ENCODE measurements at regions not wholly inside any gene's neighbourhood (a gene's known extent, or its start where the extent isn't known, plus 50 kb on each side); places are given as distances from the start of the nearest gene placed in this dataset.
A peak's percentile ranks its signal among the peaks of the same experiment; 100 is the strongest.

DNA sequence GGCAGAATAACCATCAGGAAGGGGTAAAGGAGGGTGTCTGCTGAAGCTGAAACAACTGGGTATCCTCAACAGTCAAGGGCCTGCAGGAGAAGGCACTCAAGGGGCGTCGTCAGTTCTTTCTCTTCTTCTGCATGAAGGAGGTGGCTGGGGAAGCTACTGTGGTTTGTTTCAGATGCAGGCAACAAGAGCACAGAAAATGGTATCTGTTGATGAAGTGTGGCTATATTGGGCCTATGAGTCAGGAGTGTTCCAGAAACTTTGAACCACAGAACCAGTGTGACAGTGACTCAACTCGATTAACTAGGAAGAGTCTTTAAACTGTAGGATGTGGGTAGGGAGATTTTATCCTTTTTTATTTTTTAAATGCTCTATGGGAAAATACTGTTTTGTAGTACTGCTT lies 686.3 kb downstream of the FGF9 start:
- Mint-ChIP-seq H3K4me1 (no peaks in the 10 kb centered on the region), H3K27ac (no peak overlapping the region), H3K9me3 (peaks cover 9% of the 10 kb centered on the region), H3K4me3 (no peak overlapping the region), H3K27me3 (ENCODE audit: insufficient read depth, low read depth, poor library complexity) (no peaks in the 10 kb centered on the region), H3K36me3 (ENCODE audit: low read depth) (peaks cover 6% of the 10 kb centered on the region; the same call in 2 of the 3 replicates)
- Histone ChIP-seq H3K27me3 (ENCODE audit: insufficient read depth) (no peaks in the 10 kb centered on the region), H3K27ac (ENCODE audit: low read depth) (no peak overlapping the region), H3K4me1 (ENCODE audit: insufficient read depth) (no peaks in the 10 kb centered on the region), H3K4me3 (no peak overlapping the region), H3K36me3 (ENCODE audit: insufficient read depth) (no peaks in the 10 kb centered on the region), H4K20me1 (replicated peaks; ENCODE audit: insufficient read depth) (no peaks in the 10 kb centered on the region), H3K9me2 (ENCODE audit: insufficient read depth) (no peaks in the 10 kb centered on the region), H2AFZ (no peak overlapping the region), H3F3A (replicated peaks; ENCODE audit: low read depth) (no peaks in the 10 kb centered on the region), H3K79me2 (replicated peaks; ENCODE audit: insufficient read depth) (no peaks in the 10 kb centered on the region), H3K4me2 (no peak overlapping the region)
- no peak for TF ChIP-seq ZNF331 (CRISPR knock-in tag; IDR thresholded peaks at IDR 0.05; ENCODE audit: low read depth)
- DNase-seq (ENCODE audit: low spot score) (no peak), ATAC-seq (no peak)

GRCh38 chr13:22369090-22369489 lies 698.2 kb downstream of the FGF9 start:
- Mint-ChIP-seq H3K9me3 (peaks cover 54% of the 10 kb centered on the region), H3K36me3 (ENCODE audit: low read depth) (peaks cover 46% of the 10 kb centered on the region), H3K4me3 (no peak overlapping the region; the same call in 2 of the 3 replicates), H3K27ac (peak overlapping the region; percentile 5; the same call in 1 of the 2 replicates), H3K27me3 (ENCODE audit: insufficient read depth, low read depth, poor library complexity) (peaks cover 2% of the 10 kb centered on the region), H3K4me1 (peaks cover 24% of the 10 kb centered on the region)
- DNase-seq (ENCODE audit: low spot score) = no peak
- Histone ChIP-seq H3K27me3 (ENCODE audit: insufficient read depth) (no peaks in the 10 kb centered on the region), H4K20me1 (replicated peaks; ENCODE audit: insufficient read depth) (no peaks in the 10 kb centered on the region), H3K9me2 (ENCODE audit: insufficient read depth) (no peaks in the 10 kb centered on the region), H3K4me2 (peak overlapping the region; percentile 48), H3K4me1 (ENCODE audit: insufficient read depth) (peaks cover 24% of the 10 kb centered on the region), H3F3A (replicated peaks; ENCODE audit: low read depth) (no peaks in the 10 kb centered on the region), H2AFZ (no peak overlapping the region), H3K79me2 (replicated peaks; ENCODE audit: insufficient read depth) (no peaks in the 10 kb centered on the region), H3K4me3 (no peak overlapping the region), H3K36me3 (ENCODE audit: insufficient read depth) (no peaks in the 10 kb centered on the region; the same call in 1 of the 2 replicates), H3K27ac (ENCODE audit: low read depth) (peak overlapping the region; percentile 30; the same call in 1 of the 2 replicates)
- TF ChIP-seq ZNF114 (CRISPR knock-in tag; IDR thresholded peaks at IDR 0.05) (no peak), JUNB (IDR thresholded peaks at IDR 0.05; ENCODE audit: unreplicated experiment) (no peak)
- ATAC-seq = peak; percentile 18; the same call in 2 of the 3 replicates

- no peaks in the 10 kb centered on the region for H3K27me3 ChIP-seq (ENCODE audit: insufficient read depth)
- TF ChIP-seq NANOG (IDR thresholded peaks at IDR 0.05; ENCODE audit: borderline replicate concordance) = 0 out of 2 replicates have a peak, but pooled peaks have one; percentile 31
- TF ChIP-seq, protein P1, sequence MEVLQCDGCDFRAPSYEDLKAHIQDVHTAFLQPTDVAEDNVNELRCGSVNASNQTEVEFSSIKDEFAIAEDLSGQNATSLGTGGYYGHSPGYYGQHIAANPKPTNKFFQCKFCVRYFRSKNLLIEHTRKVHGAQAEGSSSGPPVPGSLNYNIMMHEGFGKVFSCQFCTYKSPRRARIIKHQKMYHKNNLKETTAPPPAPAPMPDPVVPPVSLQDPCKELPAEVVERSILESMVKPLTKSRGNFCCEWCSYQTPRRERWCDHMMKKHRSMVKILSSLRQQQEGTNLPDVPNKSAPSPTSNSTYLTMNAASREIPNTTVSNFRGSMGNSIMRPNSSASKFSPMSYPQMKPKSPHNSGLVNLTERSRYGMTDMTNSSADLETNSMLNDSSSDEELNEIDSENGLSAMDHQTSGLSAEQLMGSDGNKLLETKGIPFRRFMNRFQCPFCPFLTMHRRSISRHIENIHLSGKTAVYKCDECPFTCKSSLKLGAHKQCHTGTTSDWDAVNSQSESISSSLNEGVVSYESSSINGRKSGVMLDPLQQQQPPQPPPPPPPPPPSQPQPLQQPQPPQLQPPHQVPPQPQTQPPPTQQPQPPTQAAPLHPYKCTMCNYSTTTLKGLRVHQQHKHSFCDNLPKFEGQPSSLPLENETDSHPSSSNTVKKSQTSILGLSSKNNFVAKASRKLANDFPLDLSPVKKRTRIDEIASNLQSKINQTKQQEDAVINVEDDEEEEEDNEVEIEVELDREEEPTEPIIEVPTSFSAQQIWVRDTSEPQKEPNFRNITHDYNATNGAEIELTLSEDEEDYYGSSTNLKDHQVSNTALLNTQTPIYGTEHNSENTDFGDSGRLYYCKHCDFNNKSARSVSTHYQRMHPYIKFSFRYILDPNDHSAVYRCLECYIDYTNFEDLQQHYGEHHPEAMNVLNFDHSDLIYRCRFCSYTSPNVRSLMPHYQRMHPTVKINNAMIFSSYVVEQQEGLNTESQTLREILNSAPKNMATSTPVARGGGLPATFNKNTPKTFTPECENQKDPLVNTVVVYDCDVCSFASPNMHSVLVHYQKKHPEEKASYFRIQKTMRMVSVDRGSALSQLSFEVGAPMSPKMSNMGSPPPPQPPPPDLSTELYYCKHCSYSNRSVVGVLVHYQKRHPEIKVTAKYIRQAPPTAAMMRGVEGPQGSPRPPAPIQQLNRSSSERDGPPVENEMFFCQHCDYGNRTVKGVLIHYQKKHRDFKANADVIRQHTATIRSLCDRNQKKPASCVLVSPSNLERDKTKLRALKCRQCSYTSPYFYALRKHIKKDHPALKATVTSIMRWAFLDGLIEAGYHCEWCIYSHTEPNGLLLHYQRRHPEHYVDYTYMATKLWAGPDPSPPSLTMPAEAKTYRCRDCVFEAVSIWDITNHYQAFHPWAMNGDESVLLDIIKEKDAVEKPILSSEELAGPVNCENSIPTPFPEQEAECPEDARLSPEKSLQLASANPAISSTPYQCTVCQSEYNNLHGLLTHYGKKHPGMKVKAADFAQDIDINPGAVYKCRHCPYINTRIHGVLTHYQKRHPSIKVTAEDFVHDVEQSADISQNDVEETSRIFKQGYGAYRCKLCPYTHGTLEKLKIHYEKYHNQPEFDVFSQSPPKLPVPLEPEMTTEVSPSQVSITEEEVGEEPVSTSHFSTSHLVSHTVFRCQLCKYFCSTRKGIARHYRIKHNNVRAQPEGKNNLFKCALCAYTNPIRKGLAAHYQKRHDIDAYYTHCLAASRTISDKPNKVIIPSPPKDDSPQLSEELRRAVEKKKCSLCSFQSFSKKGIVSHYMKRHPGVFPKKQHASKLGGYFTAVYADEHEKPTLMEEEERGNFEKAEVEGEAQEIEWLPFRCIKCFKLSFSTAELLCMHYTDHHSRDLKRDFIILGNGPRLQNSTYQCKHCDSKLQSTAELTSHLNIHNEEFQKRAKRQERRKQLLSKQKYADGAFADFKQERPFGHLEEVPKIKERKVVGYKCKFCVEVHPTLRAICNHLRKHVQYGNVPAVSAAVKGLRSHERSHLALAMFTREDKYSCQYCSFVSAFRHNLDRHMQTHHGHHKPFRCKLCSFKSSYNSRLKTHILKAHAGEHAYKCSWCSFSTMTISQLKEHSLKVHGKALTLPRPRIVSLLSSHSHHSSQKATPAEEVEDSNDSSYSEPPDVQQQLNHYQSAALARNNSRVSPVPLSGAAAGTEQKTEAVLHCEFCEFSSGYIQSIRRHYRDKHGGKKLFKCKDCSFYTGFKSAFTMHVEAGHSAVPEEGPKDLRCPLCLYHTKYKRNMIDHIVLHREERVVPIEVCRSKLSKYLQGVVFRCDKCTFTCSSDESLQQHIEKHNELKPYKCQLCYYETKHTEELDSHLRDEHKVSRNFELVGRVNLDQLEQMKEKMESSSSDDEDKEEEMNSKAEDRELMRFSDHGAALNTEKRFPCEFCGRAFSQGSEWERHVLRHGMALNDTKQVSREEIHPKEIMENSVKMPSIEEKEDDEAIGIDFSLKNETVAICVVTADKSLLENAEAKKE (CRISPR knock-in tag; IDR thresholded peaks at IDR 0.05) = peak; percentile 44; the same call in 1 of the 2 replicates
- TF ChIP-seq CTCF (conservative IDR thresholded peaks at IDR 0.05; ENCODE audit: low read depth in 2 of 2) = no peak
- H3K27ac ChIP-seq (ENCODE audit: low read depth) = peak overlapping the region; percentile 30; the same call in 1 of the 2 replicates
- ATAC-seq (peak; percentile 100), DNase-seq (ENCODE audit: low spot score) (peak; percentile 73)
- peaks cover 3% of the 10 kb centered on the region for H3K9me2 ChIP-seq (ENCODE audit: insufficient read depth)
- H3F3A ChIP-seq (replicated peaks; ENCODE audit: low read depth) = no peaks in the 10 kb centered on the region
- H2AFZ ChIP-seq = no peak overlapping the region
- peak overlapping the region; percentile 48 for H3K4me2 ChIP-seq
- H3K27me3 Mint-ChIP-seq (ENCODE audit: insufficient read depth, low read depth, poor library complexity) = peaks cover 2% of the 10 kb centered on the region
- no peaks in the 10 kb centered on the region; the same call in 1 of the 2 replicates for H3K36me3 ChIP-seq (ENCODE audit: insufficient read depth)
- no peaks in the 10 kb centered on the region for H3K79me2 ChIP-seq (replicated peaks; ENCODE audit: insufficient read depth)
- H3K4me3 ChIP-seq = peak overlapping the region; percentile 27
- no peak overlapping the region for H3K27ac Mint-ChIP-seq
- H4K20me1 ChIP-seq (replicated peaks; ENCODE audit: insufficient read depth) = no peaks in the 10 kb centered on the region
- peaks cover 24% of the 10 kb centered on the region for H3K4me1 Mint-ChIP-seq
- peaks cover 48% of the 10 kb centered on the region for H3K9me3 Mint-ChIP-seq
- peaks cover 24% of the 10 kb centered on the region for H3K4me1 ChIP-seq (ENCODE audit: insufficient read depth)
- H3K36me3 Mint-ChIP-seq (ENCODE audit: low read depth) = peaks cover 42% of the 10 kb centered on the region
- no peak overlapping the region for H3K4me3 Mint-ChIP-seq
Measured at GRCh38 chr13:22369840-22370239, 699.0 kb downstream of the FGF9 start.

Measured in GM23338 (cell line).